H9 (cell line): ENCODE measurements at regions not wholly inside any gene's neighbourhood (a gene's known extent, or its start where the extent isn't known, plus 50 kb on each side); places are given as distances from the start of the nearest gene placed in this dataset.

ENCODE experiments used
- DNase-seq: peaks from one replicate; pipeline ENCODE4 v3.0.0-alpha.2; 2017
- H2AFZ ChIP-seq: one replicate; pipeline ENCODE4 v1.6.1; 2013; ENCODE audit warnings: mild to moderate bottlenecking, low read length, control low read depth, moderate library complexity
- H2AK5ac ChIP-seq: 2 replicates; pipeline ENCODE4 v1.6.1; 2013; ENCODE audit warnings: low read length, control low read depth, mixed read lengths; ENCODE audit not compliant: insufficient read length
- H2BK120ac ChIP-seq: one replicate; pipeline ENCODE4 v1.6.1; 2013; ENCODE audit warnings: low read depth, mild to moderate bottlenecking, low read length, control low read depth, inconsistent platforms; ENCODE audit not compliant: poor library complexity, severe bottlenecking
- H2BK12ac ChIP-seq: 2 replicates; pipeline ENCODE4 v1.6.1; 2013; ENCODE audit warnings: low read length, control low read depth, mixed read lengths, low read depth; ENCODE audit not compliant: insufficient read length
- H2BK15ac ChIP-seq: 2 replicates; pipeline ENCODE4 v1.6.1; 2013; ENCODE audit warnings: low read depth, low read length, control low read depth
- H2BK20ac ChIP-seq: one replicate; pipeline ENCODE4 v1.6.1; 2013; ENCODE audit warnings: low read depth, mild to moderate bottlenecking, low read length, control low read depth, inconsistent platforms; ENCODE audit not compliant: poor library complexity, severe bottlenecking
- H2BK5ac ChIP-seq: 2 replicates; pipeline ENCODE4 v1.6.1; 2013; ENCODE audit warnings: low read length, control low read depth, mixed read lengths; ENCODE audit not compliant: insufficient read length
- H3K14ac ChIP-seq: 2 replicates; pipeline ENCODE4 v1.6.1; 2013; ENCODE audit warnings: low read length, control low read depth; ENCODE audit not compliant: insufficient read depth
- H3K18ac ChIP-seq: 2 replicates; pipeline ENCODE4 v1.6.1; 2013; ENCODE audit warnings: low read depth, mild to moderate bottlenecking, mixed read lengths, low read length, control low read depth; ENCODE audit not compliant: insufficient read length
- H3K23ac ChIP-seq: 2 replicates; pipeline ENCODE4 v1.6.1; 2013; ENCODE audit warnings: low read length, control low read depth, mixed read lengths, low read depth; ENCODE audit not compliant: insufficient read length
- H3K23me2 ChIP-seq: 2 replicates; pipeline ENCODE4 v1.6.1; 2013; ENCODE audit warnings: low read depth, mild to moderate bottlenecking, mixed read lengths, low read length, control low read depth; ENCODE audit not compliant: insufficient read length, poor library complexity, severe bottlenecking
- H3K27ac ChIP-seq: 2 replicates; pipeline ENCODE4 v1.5.1; 2013; ENCODE audit warnings: low read length, control low read depth, mixed read lengths, low read depth; ENCODE audit not compliant: insufficient read length
- H3K27me3 ChIP-seq: 2 replicates; pipeline ENCODE4 v1.6.1; 2013; ENCODE audit warnings: low read length, control low read depth, inconsistent platforms; ENCODE audit not compliant: insufficient read depth
- H3K4ac ChIP-seq: 2 replicates; pipeline ENCODE4 v1.6.1; 2013; ENCODE audit warnings: low read depth, mild to moderate bottlenecking, control low read depth, inconsistent platforms, low read length, moderate library complexity
- H3K4me1 ChIP-seq: 2 replicates; pipeline ENCODE4 v1.6.1; 2013; ENCODE audit warnings: low read length, control low read depth, inconsistent platforms; ENCODE audit not compliant: insufficient read depth
- H3K4me2 ChIP-seq: 2 replicates; pipeline ENCODE4 v1.6.1; 2013; ENCODE audit warnings: low read length, control low read depth, mixed read lengths; ENCODE audit not compliant: insufficient read length, insufficient read depth
- H3K56ac ChIP-seq: 2 replicates; pipeline ENCODE4 v1.6.1; 2013; ENCODE audit warnings: low read depth, mild to moderate bottlenecking, mixed read lengths, low read length, control low read depth; ENCODE audit not compliant: insufficient read length
- H3K79me1 ChIP-seq: 2 replicates; pipeline ENCODE4 v1.6.1; 2013; ENCODE audit warnings: low read depth, mild to moderate bottlenecking, moderate library complexity, low read length, control low read depth, inconsistent platforms; ENCODE audit not compliant: insufficient read depth, poor library complexity, severe bottlenecking
- H3K79me2 ChIP-seq: 2 replicates; pipeline ENCODE4 v1.6.1; 2013; ENCODE audit warnings: low read length, control low read depth, inconsistent platforms; ENCODE audit not compliant: insufficient read depth
- H3K9ac ChIP-seq: 2 replicates; pipeline ENCODE4 v1.6.1; 2013; ENCODE audit warnings: low read length, control low read depth, mixed read lengths; ENCODE audit not compliant: insufficient read length; ENCODE audit errors: extremely low read depth
- H3K9me3 ChIP-seq: one replicate; pipeline ENCODE4 v1.6.1; 2013; ENCODE audit warnings: low read depth, low read length, inconsistent platforms; ENCODE audit not compliant: control insufficient read depth
- H3T11ph ChIP-seq: one replicate; pipeline ENCODE4 v1.6.1; 2013; ENCODE audit warnings: mild to moderate bottlenecking, low read length, control low read depth, inconsistent platforms
- H4K20me1 ChIP-seq: one replicate; pipeline ENCODE4 v1.6.1; 2013; ENCODE audit not compliant: control insufficient read depth, insufficient read length, insufficient read depth
- H4K5ac ChIP-seq: 2 replicates; pipeline ENCODE4 v1.6.1; 2013; ENCODE audit warnings: low read depth, mild to moderate bottlenecking, mixed read lengths, low read length, control low read depth; ENCODE audit not compliant: insufficient read length
- H4K8ac ChIP-seq: replicated peaks from 2 replicates; pipeline ENCODE4 v1.6.1; 2013; ENCODE audit warnings: low read length, control low read depth, mixed read lengths, low read depth; ENCODE audit not compliant: insufficient read length
- H4K91ac ChIP-seq: 2 replicates; pipeline ENCODE4 v1.6.1; 2013; ENCODE audit warnings: low read depth, mild to moderate bottlenecking, moderate library complexity, mixed read lengths, low read length, control low read depth; ENCODE audit not compliant: insufficient read length
- H3K27ac Mint-ChIP-seq, 3 experiments: 2 replicates in 2 of 3; 3 replicates in 1 of 3; pipeline ENCODE4 v1.8.0; 2020 to 2021; ENCODE audit warnings: mixed read lengths in 3 of 3, mild to moderate bottlenecking in 1 of 3, moderate library complexity in 1 of 3
- H3K27me3 Mint-ChIP-seq: 2 replicates; pipeline ENCODE4 v1.8.0; 2021; ENCODE audit warnings: low read depth, mild to moderate bottlenecking, moderate library complexity, mixed read lengths
- H3K36me3 Mint-ChIP-seq, 3 experiments: 2 replicates in 2 of 3; 3 replicates in 1 of 3; pipeline ENCODE4 v1.8.0; 2020 to 2021; ENCODE audit warnings: low read depth in 3 of 3, mixed read lengths in 3 of 3; ENCODE audit not compliant: insufficient read depth in 1 of 3
- H3K4me1 Mint-ChIP-seq, 2 experiments: 2 replicates each; pipeline ENCODE4 v1.8.0; 2020; ENCODE audit warnings: mixed read lengths in 2 of 2
- H3K4me3 Mint-ChIP-seq, 2 experiments: 2 replicates in 1 of 2; 3 replicates in 1 of 2; pipeline ENCODE4 v1.8.0; 2020 to 2021; ENCODE audit warnings: mild to moderate bottlenecking in 2 of 2, mixed read lengths in 2 of 2, moderate library complexity in 1 of 2
- H3K9me3 Mint-ChIP-seq, 2 experiments: 2 replicates in 1 of 2; 3 replicates in 1 of 2; pipeline ENCODE4 v1.8.0; 2020; ENCODE audit warnings: mild to moderate bottlenecking in 2 of 2, mixed read lengths in 2 of 2, moderate library complexity in 1 of 2
- WGBS: extraction: QIAGEN DNeasy Blood & Tissue Kit; methylation state at CpG from one replicate; pipeline ENCODE4 v1.1.7; 2013; ENCODE audit warnings: missing lambda C conversion rate, low lambda C conversion rate, mixed read lengths; ENCODE audit not compliant: insufficient read length; ENCODE audit errors: extremely low coverage; 5-methylcytosine and 5-hydroxymethylcytosine counted together
- TF ChIP-seq, protein P1 (sequence below): fragments of 200-600 bp; sonication (generic); conservative IDR thresholded peaks from 3 replicates; pipeline ENCODE4 v1.8.0; 2021; ENCODE audit warnings: antibody characterized with exemption, mild to moderate bottlenecking

DNA sequence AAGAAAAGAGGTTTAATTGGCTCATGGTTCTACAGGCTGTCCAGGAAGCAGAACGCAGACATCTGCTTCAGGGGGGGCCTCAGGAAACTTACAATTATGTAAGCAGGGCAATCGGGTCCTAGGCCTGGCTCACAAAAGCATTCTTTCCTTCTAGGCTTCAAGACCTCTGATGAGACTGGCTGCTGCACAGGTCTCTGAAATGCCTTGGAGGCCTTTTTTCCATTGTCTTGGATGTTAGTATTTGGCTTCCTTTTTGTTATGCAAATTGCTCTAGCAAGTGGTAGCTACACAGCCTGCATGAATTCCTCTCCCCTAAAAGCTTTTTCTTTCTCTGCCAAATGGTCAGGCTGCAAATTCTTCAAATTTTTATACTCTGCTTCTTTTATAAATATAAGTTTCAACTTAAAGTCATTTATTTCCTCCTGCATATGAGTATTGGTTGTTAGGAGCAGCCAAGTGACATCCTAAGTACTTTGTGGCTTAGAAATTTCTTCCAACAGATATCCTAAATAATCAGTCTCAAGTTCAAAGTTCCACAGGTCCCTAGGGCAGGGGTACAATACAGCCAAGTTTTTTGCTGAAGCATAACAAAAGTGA is 83.1 kb upstream of the SEMA3A start:
- Histone ChIP-seq H4K91ac (no peak overlapping the region), H3K9ac (no peak overlapping the region), H3K56ac (no peak overlapping the region), H3K4me1 (peaks cover 3% of the 10 kb centered on the region), H3K79me2 (no peaks in the 10 kb centered on the region), H2AFZ (no peak overlapping the region), H4K20me1 (no peaks in the 10 kb centered on the region), H3K18ac (no peak overlapping the region), H2BK20ac (no peak overlapping the region), H3K4me2 (peak overlapping the region; percentile 6), H3K14ac (no peak overlapping the region), H2BK5ac (no peak overlapping the region), H4K5ac (no peak overlapping the region), H2BK15ac (no peak overlapping the region), H3T11ph (no peak overlapping the region), H4K8ac (no peak overlapping the region), H2BK12ac (peak overlapping the region; percentile 95), H3K23me2 (no peaks in the 10 kb centered on the region), H3K23ac (no peak overlapping the region), H3K27me3 (no peaks in the 10 kb centered on the region), H2AK5ac (no peak overlapping the region), H3K9me3 (no peaks in the 10 kb centered on the region), H3K27ac (peak overlapping the region; percentile 69), H3K4ac (no peak overlapping the region), H3K79me1 (no peaks in the 10 kb centered on the region), H2BK120ac (no peak overlapping the region)
- WGBS = no CpG with 5 or more reads among the region's 2 CpGs
- DNase-seq = peak; percentile 88
- peaks cover 0 to 2% of the 10 kb centered on the region in 2 experiments; a peak in 2 of 5 replicates for H3K9me3 Mint-ChIP-seq
- peaks cover 3 to 5% (median 3%) of the 10 kb centered on the region in 3 experiments; a peak in 3 of 7 replicates for H3K36me3 Mint-ChIP-seq
- H3K27me3 Mint-ChIP-seq = no peaks in the 10 kb centered on the region
- no peak overlapping the region for H3K4me3 Mint-ChIP-seq
- peaks cover 27 to 37% of the 10 kb centered on the region in 2 experiments for H3K4me1 Mint-ChIP-seq
- TF ChIP-seq, protein P1, sequence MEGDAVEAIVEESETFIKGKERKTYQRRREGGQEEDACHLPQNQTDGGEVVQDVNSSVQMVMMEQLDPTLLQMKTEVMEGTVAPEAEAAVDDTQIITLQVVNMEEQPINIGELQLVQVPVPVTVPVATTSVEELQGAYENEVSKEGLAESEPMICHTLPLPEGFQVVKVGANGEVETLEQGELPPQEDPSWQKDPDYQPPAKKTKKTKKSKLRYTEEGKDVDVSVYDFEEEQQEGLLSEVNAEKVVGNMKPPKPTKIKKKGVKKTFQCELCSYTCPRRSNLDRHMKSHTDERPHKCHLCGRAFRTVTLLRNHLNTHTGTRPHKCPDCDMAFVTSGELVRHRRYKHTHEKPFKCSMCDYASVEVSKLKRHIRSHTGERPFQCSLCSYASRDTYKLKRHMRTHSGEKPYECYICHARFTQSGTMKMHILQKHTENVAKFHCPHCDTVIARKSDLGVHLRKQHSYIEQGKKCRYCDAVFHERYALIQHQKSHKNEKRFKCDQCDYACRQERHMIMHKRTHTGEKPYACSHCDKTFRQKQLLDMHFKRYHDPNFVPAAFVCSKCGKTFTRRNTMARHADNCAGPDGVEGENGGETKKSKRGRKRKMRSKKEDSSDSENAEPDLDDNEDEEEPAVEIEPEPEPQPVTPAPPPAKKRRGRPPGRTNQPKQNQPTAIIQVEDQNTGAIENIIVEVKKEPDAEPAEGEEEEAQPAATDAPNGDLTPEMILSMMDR = no peak
- peak overlapping the region; percentile 8 to 98 (median 79) for H3K27ac Mint-ChIP-seq
